ENCODE measurements at regions not wholly inside any gene's neighbourhood (a gene's known extent, or its start where the extent isn't known, plus 50 kb on each side); places are given as distances from the start of the nearest gene placed in this dataset.

GRCh38 chr4:27289704-27290103 is 429.1 kb downstream of the STIM2 start:
- H3K27ac ChIP-seq (replicated peaks), result no peak overlapping the region
- DNase-seq (ENCODE audit: low read depth in 1 of 2, low spot score in 1 of 2), result no peak
- no peak for TF ChIP-seq GABPA (IDR thresholded peaks at IDR 0.05; ENCODE audit: low read depth)

GRCh38 chr4:27293831-27294230 is 433.2 kb downstream of the STIM2 start:
- Histone ChIP-seq H3K4me3 (replicated peaks; ENCODE audit: insufficient read depth, low read length) (no peak overlapping the region), H3K27me3 (ENCODE audit: insufficient read depth, poor library complexity, severe bottlenecking) (no peaks in the 10 kb centered on the region), H3K27ac (replicated peaks) (no peak overlapping the region)
- DNase-seq (ENCODE audit: low read depth in 1 of 2, low spot score in 1 of 2), result no peak
- TF ChIP-seq GABPA (IDR thresholded peaks at IDR 0.05; ENCODE audit: low read depth) (no peak), CTCF (IDR thresholded peaks at IDR 0.05; ENCODE audit: insufficient read depth, low read length) (no peak), SPI1 (IDR thresholded peaks at IDR 0.05; ENCODE audit: borderline replicate concordance, low read depth) (no peak), POLR2AphosphoS5 (IDR thresholded peaks at IDR 0.05; ENCODE audit: low read depth) (no peak), REST (IDR thresholded peaks at IDR 0.05; ENCODE audit: insufficient replicate concordance, low read depth) (no peak)

More at GRCh38 chr4:27289704-27290103, 429.1 kb downstream of the STIM2 start:
- Histone ChIP-seq H3K27me3 (ENCODE audit: insufficient read depth, poor library complexity, severe bottlenecking) (no peaks in the 10 kb centered on the region), H3K4me3 (replicated peaks; ENCODE audit: insufficient read depth, low read length) (no peak overlapping the region)

GRCh38 chr4:27304751-27305150 is 444.1 kb downstream of the STIM2 start:
- Histone ChIP-seq H3K27me3 (ENCODE audit: insufficient read depth, poor library complexity, severe bottlenecking) (no peaks in the 10 kb centered on the region), H3K27ac (replicated peaks) (no peak overlapping the region), H3K4me3 (replicated peaks; ENCODE audit: insufficient read depth, low read length) (no peak overlapping the region)
- DNase-seq (ENCODE audit: low read depth in 1 of 2, low spot score in 1 of 2), result no peak
- TF ChIP-seq CTCF (IDR thresholded peaks at IDR 0.05; ENCODE audit: insufficient read depth, low read length) (no peak), SPI1 (IDR thresholded peaks at IDR 0.05; ENCODE audit: borderline replicate concordance, low read depth) (no peak), POLR2AphosphoS5 (IDR thresholded peaks at IDR 0.05; ENCODE audit: low read depth) (no peak), GABPA (IDR thresholded peaks at IDR 0.05; ENCODE audit: low read depth) (no peak), REST (IDR thresholded peaks at IDR 0.05; ENCODE audit: insufficient replicate concordance, low read depth) (no peak)

- H3K4me3 ChIP-seq (replicated peaks; ENCODE audit: insufficient read depth, low read length), result no peak overlapping the region
- no peaks in the 10 kb centered on the region for H3K27me3 ChIP-seq (ENCODE audit: insufficient read depth, poor library complexity, severe bottlenecking)
- no peak for TF ChIP-seq POLR2AphosphoS5 (IDR thresholded peaks at IDR 0.05; ENCODE audit: low read depth)
- no peak for DNase-seq (ENCODE audit: low read depth in 1 of 2, low spot score in 1 of 2)
- no peak overlapping the region for H3K27ac ChIP-seq (replicated peaks)
Observed at GRCh38 chr4:27305246-27305645, 444.6 kb downstream of the STIM2 start.

GRCh38 chr4:27308379-27308778 is 447.7 kb downstream of the STIM2 start:
- no peak overlapping the region for H3K4me3 ChIP-seq (replicated peaks; ENCODE audit: insufficient read depth, low read length)
- H3K27ac ChIP-seq (replicated peaks), result no peak overlapping the region
- no peaks in the 10 kb centered on the region for H3K27me3 ChIP-seq (ENCODE audit: insufficient read depth, poor library complexity, severe bottlenecking)
- no peak for DNase-seq (ENCODE audit: low read depth in 1 of 2, low spot score in 1 of 2)
- no peak for TF ChIP-seq CTCF (IDR thresholded peaks at IDR 0.05; ENCODE audit: insufficient read depth, low read length)
- TF ChIP-seq REST (IDR thresholded peaks at IDR 0.05; ENCODE audit: insufficient replicate concordance, low read depth), result no peak
- no peak for TF ChIP-seq POLR2AphosphoS5 (IDR thresholded peaks at IDR 0.05; ENCODE audit: low read depth)
- TF ChIP-seq SPI1 (IDR thresholded peaks at IDR 0.05; ENCODE audit: borderline replicate concordance, low read depth), result no peak
- no peak for TF ChIP-seq GABPA (IDR thresholded peaks at IDR 0.05; ENCODE audit: low read depth)

Data from HL-60 (cell line).